ENCODE measurements at regions not wholly inside any gene's neighbourhood (a gene's known extent, or its start where the extent isn't known, plus 50 kb on each side); places are given as distances from the start of the nearest gene placed in this dataset.
"Not testable (repeated sequence)": the region's sequence is repeated elsewhere in the genome, so short reads cannot be mapped to it uniquely, and the experiment has no call there.

- DNase-seq (ENCODE audit: low read depth in 2 of 2) = no peak
These were observed 94.3 kb downstream of the ASB1 start for GRCh38 chr2:238521002-238521401.

GRCh38 chr2:238521870-238522269 is 95.1 kb downstream of the ASB1 start:
- no peak for DNase-seq (ENCODE audit: low read depth in 2 of 2)

GRCh38 chr2:238523158-238524110 is 96.7 kb downstream of the ASB1 start:
- DNase-seq (ENCODE audit: low read depth in 2 of 2) = no peak

GRCh38 chr2:238524426-238524983 is 97.8 kb downstream of the ASB1 start:
- no peak for DNase-seq (ENCODE audit: low read depth in 2 of 2)

GRCh38 chr2:238525990-238526389 is 99.3 kb downstream of the ASB1 start:
- no peak for DNase-seq (ENCODE audit: low read depth in 2 of 2)

- DNase-seq (ENCODE audit: low read depth in 2 of 2) = no peak
These were observed 100.8 kb downstream of the ASB1 start for GRCh38 chr2:238527565-238527964.

- no peak for DNase-seq (ENCODE audit: low read depth in 2 of 2)
These were observed 102.4 kb downstream of the ASB1 start for GRCh38 chr2:238528953-238529781.

- not testable (repeated sequence) for DNase-seq (ENCODE audit: low read depth in 2 of 2)
These were observed 104.4 kb downstream of the ASB1 start for GRCh38 chr2:238531017-238531645.

GRCh38 chr2:238543732-238544131 is 117.0 kb downstream of the ASB1 start:
- not testable (repeated sequence) for DNase-seq (ENCODE audit: low read depth in 2 of 2)

- no peak for DNase-seq (ENCODE audit: low read depth in 2 of 2)
These were observed 122.3 kb downstream of the ASB1 start for GRCh38 chr2:238548902-238549462.

GRCh38 chr2:238549866-238550265 is 123.1 kb downstream of the ASB1 start:
- DNase-seq (ENCODE audit: low read depth in 2 of 2) = no peak

GRCh38 chr2:238551091-238551490 is 124.4 kb downstream of the ASB1 start:
- no peak for DNase-seq (ENCODE audit: low read depth in 2 of 2)

GRCh38 chr2:238552226-238552625 is 125.5 kb downstream of the ASB1 start:
- no peak for DNase-seq (ENCODE audit: low read depth in 2 of 2)

- DNase-seq (ENCODE audit: low read depth in 2 of 2) = no peak
These were observed 126.4 kb downstream of the ASB1 start for GRCh38 chr2:238553159-238553558.

- DNase-seq (ENCODE audit: low read depth in 2 of 2) = no peak
These were observed 128.0 kb downstream of the ASB1 start for GRCh38 chr2:238554468-238555315.

GRCh38 chr2:238555786-238556542 is 129.2 kb downstream of the ASB1 start:
- DNase-seq (ENCODE audit: low read depth in 2 of 2) = no peak

- no peak for DNase-seq (ENCODE audit: low read depth in 2 of 2)
These were observed 130.7 kb downstream of the ASB1 start for GRCh38 chr2:238557431-238557830.

- no peak for DNase-seq (ENCODE audit: low read depth in 2 of 2)
These were observed 131.2 kb downstream of the ASB1 start for GRCh38 chr2:238557936-238558335.

GRCh38 chr2:238558456-238559099 is 131.9 kb downstream of the ASB1 start:
- DNase-seq (ENCODE audit: low read depth in 2 of 2) = no peak
